K562 (cell line): ENCODE measurements at regions not wholly inside any gene's neighbourhood (a gene's known extent, or its start where the extent isn't known, plus 50 kb on each side); places are given as distances from the start of the nearest gene placed in this dataset.

ENCODE experiments used
- ATAC-seq: fragments of 200-7000 bp; cut with Tn5 transposase; 3 replicates; pipeline ENCODE4 v1.9.1; 2020; ENCODE audit warnings: moderate library complexity
- BruUV-seq: library from RNA; stranded (reverse); fragments of 400-500 nt; replicated peaks from 2 replicates; lab custom pipeline; 2021; lab: Mats Ljungman, UMichigan
- CTCF ChIA-PET: fragments of 300-600 bp; formaldehyde crosslinking; extraction: SDS; loops from one replicate; lab custom pipeline; 2021; ENCODE audit warnings: low intra/inter-chr PET ratio; lab: Yijun Ruan, JAX
- POLR2A ChIA-PET: fragments of 300-600, 350-650 bp; sonication (Branson Sonifier 250); formaldehyde crosslinking; extraction: SDS; loops from one replicate; lab custom pipeline; 2021; ENCODE audit warnings: antibody characterized with exemption, inconsistent platforms; lab: Yijun Ruan, JAX
- DNase-seq, 4 experiments: peaks; one replicate each; pipeline versions ENCODE4 v3.0.0 to v3.0.0-alpha.2; 2011 to 2018; ENCODE audit warnings: low spot score in 3 of 4, mixed read lengths in 3 of 4; ENCODE audit errors: extremely low read depth in 1 of 4
- FAIRE-seq: peaks from 2 replicates; lab custom pipeline; 2011; peaks lifted over from hg19 to GRCh38; lab: Jason Lieb, UNC
- H2AFZ ChIP-seq: 2 replicates; pipeline ENCODE4 v1.6.0; 2011; ENCODE audit warnings: low read depth, low read length, control low read depth, inconsistent platforms
- H3K27ac ChIP-seq: fragments of 200-600 bp; 3 replicates; pipeline ENCODE4 v1.8.0; 2011; ENCODE audit warnings: low read depth, mild to moderate bottlenecking, control low read depth, inconsistent platforms, low read length, moderate library complexity, mixed read lengths; ENCODE audit errors: extremely low read depth
- H3K27me3 ChIP-seq, 2 experiments: fragments of 300-600 bp in 1 of 2; 2 replicates in 1 of 2; 3 replicates in 1 of 2; pipeline versions ENCODE4 v1.6.0 to v1.8.0; 2011; ENCODE audit warnings: inconsistent platforms in 2 of 2, low read length in 2 of 2, mild to moderate bottlenecking in 1 of 2, mixed read lengths in 1 of 2, moderate library complexity in 1 of 2; ENCODE audit not compliant: control insufficient read depth in 2 of 2, insufficient read depth in 2 of 2
- H3K36me3 ChIP-seq: fragments of 300-600 bp; 3 replicates; pipeline ENCODE4 v1.8.0; 2011; ENCODE audit warnings: mild to moderate bottlenecking, low read length, inconsistent platforms; ENCODE audit not compliant: control insufficient read depth, insufficient read depth
- H3K4me1 ChIP-seq, 2 experiments: fragments of 200-600 bp in 1 of 2; replicated peaks in 1 of 2; 2 replicates in 1 of 2; 3 replicates in 1 of 2; pipeline versions ENCODE4 v1.5.1 to v1.8.0; 2011; ENCODE audit warnings: inconsistent platforms in 2 of 2, low read length in 2 of 2, mild to moderate bottlenecking in 1 of 2, mixed read lengths in 1 of 2, moderate library complexity in 1 of 2; ENCODE audit not compliant: control insufficient read depth in 2 of 2, insufficient read depth in 2 of 2
- H3K4me2 ChIP-seq: 2 replicates; pipeline ENCODE4 v1.6.1; 2011; ENCODE audit warnings: low read length, control low read depth, inconsistent platforms, mixed read lengths; ENCODE audit not compliant: insufficient read depth
- H3K4me3 ChIP-seq: fragments of 200-600 bp; sonication (generic), shearing (Covaris generic); 2 replicates; pipeline ENCODE4 v1.5.1; 2016; ENCODE audit warnings: control low read depth, inconsistent platforms
- H3K79me2 ChIP-seq: fragments of 200-600 bp; 3 replicates; pipeline ENCODE4 v1.8.0; 2011; ENCODE audit warnings: low read length, inconsistent platforms; ENCODE audit not compliant: control insufficient read depth, insufficient read depth
- H3K9ac ChIP-seq, 2 experiments: 2 replicates each; pipeline versions ENCODE4 v1.6.0 to v1.6.1; 2011; ENCODE audit warnings: low read depth in 2 of 2, low read length in 2 of 2, control low read depth in 1 of 2, inconsistent platforms in 1 of 2, mild to moderate bottlenecking in 1 of 2, mixed read lengths in 1 of 2; ENCODE audit not compliant: insufficient read depth in 1 of 2
- H3K9me1 ChIP-seq: one replicate; pipeline ENCODE4 v1.6.0; 2011; ENCODE audit warnings: inconsistent platforms, mild to moderate bottlenecking, low read length, moderate library complexity; ENCODE audit not compliant: control insufficient read depth, insufficient read depth
- H3K9me3 ChIP-seq: replicated peaks from 2 replicates; pipeline ENCODE4 v1.5.1; 2011; ENCODE audit warnings: low read depth, low read length, inconsistent platforms; ENCODE audit not compliant: control insufficient read depth, insufficient read depth
- H4K20me1 ChIP-seq: replicated peaks from 2 replicates; pipeline ENCODE4 v1.6.1; 2011; ENCODE audit warnings: low read length, inconsistent platforms, mixed read lengths; ENCODE audit not compliant: control insufficient read depth, insufficient read depth
- DACH1 ChIP-seq: fragments of 450-650 bp; IDR thresholded peaks from 2 replicates; pipeline ENCODE4 v1.6.1; 2018; ENCODE audit not compliant: partially characterized antibody
- ZNF12 ChIP-seq: sonication (generic); formaldehyde crosslinking; IDR thresholded peaks from 2 replicates; pipeline ENCODE4 v1.4.0; 2020; ENCODE audit warnings: mild to moderate bottlenecking, missing genetic modification reagents
- WGBS: fragments of 100-300 bp; shearing (Covaris generic); methylation state at CpG from one replicate; pipeline ENCODE4 v1.1.6; 2016; ENCODE audit warnings: low coverage, mixed read lengths; ENCODE audit not compliant: insufficient coverage; ENCODE audit errors: missing lambda C conversion rate; 5-methylcytosine and 5-hydroxymethylcytosine counted together
- in situ Hi-C: fragments of 300-500 bp; cut with MboI; formaldehyde crosslinking; loops from 4 replicates; pipeline ENCODE4 v1.15.0; 2018; ENCODE audit warnings: inconsistent platforms, mixed read lengths
- intact Hi-C: fragments of 100-400 bp; cut with micrococcal nuclease; formaldehyde crosslinking; loops from 2 replicates; pipeline ENCODE4 v1.14.2; 2022
- TF ChIP-seq, protein P1 (sequence below): fragments of 250-450 bp; sonication (Bioruptor Pico); IDR thresholded peaks from 2 replicates; pipeline ENCODE4 v1.4.0; 2020
- TF ChIP-seq, protein P2 (sequence below): sonication (generic); formaldehyde crosslinking; IDR thresholded peaks from 2 replicates; pipeline ENCODE4 v1.5.0; 2020; ENCODE audit warnings: missing genetic modification reagents

- no peak overlapping the region for H2AFZ ChIP-seq
- H3K27me3 ChIP-seq: no peaks in the 10 kb centered on the region
- no peaks in the 10 kb centered on the region for H3K9me3 ChIP-seq
- POLR2A ChIA-PET: no interaction called here
- TF ChIP-seq ZNF12 (CRISPR knock-in tag): no peak
- no peaks in the 10 kb centered on the region for H3K4me1 ChIP-seq
- DNase-seq (no peak), FAIRE-seq (no peak), ATAC-seq (no peak)
- no peak overlapping the region for H3K9ac ChIP-seq
- H3K4me3 ChIP-seq: no peak overlapping the region
- intact Hi-C loops (no loop called here), in situ Hi-C loops (no loop called here)
- no peak overlapping the region for H3K4me2 ChIP-seq
- BruUV-seq: no TSS peak
- WGBS: no CpG with 5 or more reads among the region's 5 CpGs
- no peaks in the 10 kb centered on the region for H3K79me2 ChIP-seq
- H3K9me1 ChIP-seq: no peaks in the 10 kb centered on the region
- no peaks in the 10 kb centered on the region for H4K20me1 ChIP-seq
- H3K36me3 ChIP-seq: no peaks in the 10 kb centered on the region
- no peak overlapping the region for H3K27ac ChIP-seq
- CTCF ChIA-PET: no interaction called here
These were observed 281.9 kb upstream of the HSFY2 start for GRCh38 chrY:19055232-19056137.

DNA sequence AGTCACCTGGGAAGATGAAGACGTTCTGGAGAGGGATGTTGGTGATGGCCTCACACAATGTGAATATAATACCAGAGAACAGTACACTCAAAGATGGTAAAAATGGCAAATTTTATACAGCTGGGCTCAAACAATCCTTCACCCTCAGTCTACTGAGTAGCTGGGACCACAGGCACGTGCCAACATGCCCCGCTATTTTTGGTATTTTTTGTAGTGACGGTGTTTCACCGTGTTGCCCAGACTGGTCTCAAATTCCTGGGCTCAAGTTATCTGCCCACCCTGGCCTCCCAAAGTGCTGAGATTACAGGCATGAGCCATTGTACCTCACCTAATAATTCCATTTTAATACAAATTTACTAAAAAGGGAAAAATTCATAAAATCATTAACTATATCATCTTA, 280.3 kb upstream of the HSFY2 start:
- intact Hi-C loops: no loop called here
- Histone ChIP-seq H3K4me2 (no peak overlapping the region), H3K27ac (no peak overlapping the region), H3K27me3 (no peaks in the 10 kb centered on the region), H3K36me3 (no peaks in the 10 kb centered on the region), H3K9me3 (no peaks in the 10 kb centered on the region)
- no TSS peak for BruUV-seq
- TF ChIP-seq, protein P1, sequence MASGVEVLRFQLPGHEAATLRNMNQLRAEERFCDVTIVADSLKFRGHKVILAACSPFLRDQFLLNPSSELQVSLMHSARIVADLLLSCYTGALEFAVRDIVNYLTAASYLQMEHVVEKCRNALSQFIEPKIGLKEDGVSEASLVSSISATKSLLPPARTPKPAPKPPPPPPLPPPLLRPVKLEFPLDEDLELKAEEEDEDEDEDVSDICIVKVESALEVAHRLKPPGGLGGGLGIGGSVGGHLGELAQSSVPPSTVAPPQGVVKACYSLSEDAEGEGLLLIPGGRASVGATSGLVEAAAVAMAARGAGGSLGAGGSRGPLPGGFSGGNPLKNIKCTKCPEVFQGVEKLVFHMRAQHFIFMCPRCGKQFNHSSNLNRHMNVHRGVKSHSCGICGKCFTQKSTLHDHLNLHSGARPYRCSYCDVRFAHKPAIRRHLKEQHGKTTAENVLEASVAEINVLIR: no peak
- no peak for TF ChIP-seq DACH1
- TF ChIP-seq, protein P2, sequence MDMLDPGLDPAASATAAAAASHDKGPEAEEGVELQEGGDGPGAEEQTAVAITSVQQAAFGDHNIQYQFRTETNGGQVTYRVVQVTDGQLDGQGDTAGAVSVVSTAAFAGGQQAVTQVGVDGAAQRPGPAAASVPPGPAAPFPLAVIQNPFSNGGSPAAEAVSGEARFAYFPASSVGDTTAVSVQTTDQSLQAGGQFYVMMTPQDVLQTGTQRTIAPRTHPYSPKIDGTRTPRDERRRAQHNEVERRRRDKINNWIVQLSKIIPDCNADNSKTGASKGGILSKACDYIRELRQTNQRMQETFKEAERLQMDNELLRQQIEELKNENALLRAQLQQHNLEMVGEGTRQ (CRISPR knock-in tag): no peak
- TF ChIP-seq, all 486 proteins: peak for 0
- DNase-seq (no peak), ATAC-seq (no peak), FAIRE-seq (no peak)
- no peaks in the 10 kb centered on the region for H3K9me1 ChIP-seq
- ChIA-PET POLR2A (no interaction called here), CTCF (no interaction called here)
- no peak overlapping the region for H3K9ac ChIP-seq
- no peaks in the 10 kb centered on the region for H3K79me2 ChIP-seq
- H2AFZ ChIP-seq: no peak overlapping the region
- H3K4me3 ChIP-seq: no peak overlapping the region
- WGBS: no CpG with 5 or more reads among the region's 5 CpGs
- H4K20me1 ChIP-seq: no peaks in the 10 kb centered on the region
- in situ Hi-C loops: no loop called here
- H3K4me1 ChIP-seq: no peaks in the 10 kb centered on the region
